GM23338 (cell line): ENCODE measurements at regions not wholly inside any gene's neighbourhood (a gene's known extent, or its start where the extent isn't known, plus 50 kb on each side); places are given as distances from the start of the nearest gene placed in this dataset.

Experiments
- ATAC-seq: fragments of 200-7000 bp; cut with Tn5 transposase; 3 replicates; pipeline ENCODE4 v1.9.1; 2020
- DNase-seq: peaks from one replicate; pipeline ENCODE4 v3.0.0-alpha.2; 2015; ENCODE audit warnings: low spot score
- H2AFZ ChIP-seq: fragments of 200-600 bp; sonication (generic); 2 replicates; pipeline ENCODE4 v1.8.0; 2016; ENCODE audit warnings: antibody characterized with exemption, mild to moderate bottlenecking, moderate library complexity
- H3F3A ChIP-seq: fragments of 200-600 bp; sonication (generic); replicated peaks from 2 replicates; pipeline ENCODE4 v1.8.0; 2017; ENCODE audit warnings: antibody characterized with exemption, mixed run types, low read depth
- H3K27ac ChIP-seq: fragments of 200-600 bp; sonication (generic); 2 replicates; pipeline ENCODE4 v1.6.1; 2016; ENCODE audit warnings: low read depth
- H3K27me3 ChIP-seq: fragments of 200-600 bp; sonication (generic); 2 replicates; pipeline ENCODE4 v1.8.0; 2016; ENCODE audit warnings: mild to moderate bottlenecking, mixed run types, moderate library complexity; ENCODE audit not compliant: insufficient read depth
- H3K36me3 ChIP-seq: fragments of 200-600 bp; sonication (generic); 2 replicates; pipeline ENCODE4 v1.8.0; 2016; ENCODE audit warnings: mild to moderate bottlenecking; ENCODE audit not compliant: insufficient read depth
- H3K4me1 ChIP-seq: fragments of 200-600 bp; sonication (generic); 2 replicates; pipeline ENCODE4 v1.8.0; 2016; ENCODE audit warnings: mild to moderate bottlenecking, moderate library complexity; ENCODE audit not compliant: insufficient read depth
- H3K4me2 ChIP-seq: fragments of 200-600 bp; sonication (generic); 2 replicates; pipeline ENCODE4 v1.7.1; 2017; ENCODE audit warnings: mixed run types
- H3K4me3 ChIP-seq: fragments of 200-600 bp; sonication (generic); 2 replicates; pipeline ENCODE4 v1.6.1; 2016; ENCODE audit warnings: mixed run types
- H3K79me2 ChIP-seq: fragments of 200-600 bp; sonication (generic); replicated peaks from 2 replicates; pipeline ENCODE4 v1.8.0; 2017; ENCODE audit warnings: mild to moderate bottlenecking; ENCODE audit not compliant: insufficient read depth
- H3K9me2 ChIP-seq: fragments of 200-600 bp; sonication (generic); 2 replicates; pipeline ENCODE4 v1.8.0; 2017; ENCODE audit not compliant: insufficient read depth
- H4K20me1 ChIP-seq: fragments of 200-600 bp; sonication (generic); replicated peaks from 2 replicates; pipeline ENCODE4 v1.8.0; 2017; ENCODE audit warnings: mild to moderate bottlenecking; ENCODE audit not compliant: insufficient read depth
- H3K27ac Mint-ChIP-seq: 2 replicates; pipeline ENCODE4 v1.8.0; 2020; ENCODE audit warnings: inconsistent platforms, mild to moderate bottlenecking, moderate library complexity, mixed read lengths
- H3K27me3 Mint-ChIP-seq: 3 replicates; pipeline ENCODE4 v1.8.0; 2022; ENCODE audit warnings: low read depth, mild to moderate bottlenecking, moderate library complexity, mixed read lengths, inconsistent platforms; ENCODE audit not compliant: insufficient read depth, poor library complexity
- H3K36me3 Mint-ChIP-seq: 3 replicates; pipeline ENCODE4 v1.8.0; 2021; ENCODE audit warnings: low read depth, mild to moderate bottlenecking, inconsistent platforms, moderate library complexity, mixed read lengths
- H3K4me1 Mint-ChIP-seq: 3 replicates; pipeline ENCODE4 v1.8.0; 2020; ENCODE audit warnings: mild to moderate bottlenecking, inconsistent platforms, mixed read lengths
- H3K4me3 Mint-ChIP-seq: 3 replicates; pipeline ENCODE4 v1.8.0; 2021; ENCODE audit warnings: moderate library complexity, mild to moderate bottlenecking, inconsistent platforms, mixed read lengths
- H3K9me3 Mint-ChIP-seq: 3 replicates; pipeline ENCODE4 v1.8.0; 2020; ENCODE audit warnings: moderate library complexity, mild to moderate bottlenecking, inconsistent platforms, mixed read lengths
- CTCF ChIP-seq, 2 experiments: fragments of 200-600 bp in 1 of 2; sonication (generic) in 1 of 2; conservative IDR thresholded peaks; 2 replicates each; pipeline versions ENCODE4 v1.5.1 to v1.6.1; 2016 to 2017; ENCODE audit warnings: antibody characterized with exemption in 2 of 2, low read depth in 2 of 2, mild to moderate bottlenecking in 2 of 2, moderate library complexity in 1 of 2
- EZH2 ChIP-seq: fragments of 200-600 bp; sonication (generic); IDR thresholded peaks from one replicate; pipeline ENCODE4 v1.8.0; 2017; ENCODE audit warnings: antibody characterized with exemption, mild to moderate bottlenecking, low read depth; ENCODE audit not compliant: unreplicated experiment
- EZH2phosphoT487 ChIP-seq: fragments of 200-600 bp; sonication (generic); IDR thresholded peaks from one replicate; pipeline ENCODE4 v1.8.1; 2018; ENCODE audit warnings: antibody characterized with exemption; ENCODE audit not compliant: unreplicated experiment
- NANOG ChIP-seq: IDR thresholded peaks from 2 replicates; pipeline ENCODE4 v1.6.1; 2016; ENCODE audit warnings: antibody characterized with exemption, borderline replicate concordance
- POLR2AphosphoS5 ChIP-seq: IDR thresholded peaks from 2 replicates; pipeline ENCODE4 v1.6.1; 2016; ENCODE audit warnings: antibody characterized with exemption, low read depth
- REST ChIP-seq: IDR thresholded peaks from one replicate; pipeline ENCODE4 v1.6.1; 2018; ENCODE audit warnings: antibody characterized with exemption; ENCODE audit not compliant: unreplicated experiment
- STAT1 ChIP-seq: IDR thresholded peaks from one replicate; pipeline ENCODE4 v1.6.1; 2016; ENCODE audit warnings: antibody characterized with exemption; ENCODE audit not compliant: unreplicated experiment
- ZNF114 ChIP-seq: fragments of 250-450 bp; sonication (Bioruptor Pico); IDR thresholded peaks from 2 replicates; pipeline ENCODE4 v1.5.0; 2020; ENCODE audit warnings: mild to moderate bottlenecking, moderate library complexity
- ZNF462 ChIP-seq: fragments of 250-450 bp; sonication (Bioruptor Pico); IDR thresholded peaks from 2 replicates; pipeline ENCODE4 v1.5.0; 2020; ENCODE audit warnings: mild to moderate bottlenecking, moderate library complexity

- TF ChIP-seq ZNF114 (CRISPR knock-in tag) (no peak), POLR2AphosphoS5 (no peak), ZNF462 (CRISPR knock-in tag) (no peak), EZH2phosphoT487 (no peak), NANOG (no peak), EZH2 (no peak), STAT1 (no peak), CTCF (conservative IDR thresholded peaks at IDR 0.05; ENCODE audit: low read depth in 2 of 2) (no peak), REST (no peak)
- H3K27ac Mint-ChIP-seq, result no peak overlapping the region
- peaks cover 34% of the 10 kb centered on the region for H3K79me2 ChIP-seq
- ATAC-seq, result no peak
- H3K4me3 ChIP-seq, result no peak overlapping the region
- no peaks in the 10 kb centered on the region for H3K9me3 Mint-ChIP-seq
- no peaks in the 10 kb centered on the region for H3K4me1 ChIP-seq
- no peak overlapping the region for H2AFZ ChIP-seq
- peaks cover 9% of the 10 kb centered on the region; the same call in 2 of the 3 replicates for H3K36me3 Mint-ChIP-seq
- no peaks in the 10 kb centered on the region for H3K9me2 ChIP-seq
- no peak overlapping the region for H3K4me3 Mint-ChIP-seq
- no peaks in the 10 kb centered on the region for H3K27me3 ChIP-seq
- no peaks in the 10 kb centered on the region; the same call in none of the 2 replicates for H4K20me1 ChIP-seq
- no peaks in the 10 kb centered on the region; the same call in 1 of the 2 replicates for H3F3A ChIP-seq
- no peak overlapping the region for H3K27ac ChIP-seq
- H3K4me1 Mint-ChIP-seq, result peaks cover 3% of the 10 kb centered on the region
- no peak overlapping the region for H3K4me2 ChIP-seq
- no peaks in the 10 kb centered on the region for H3K36me3 ChIP-seq
- no peak for DNase-seq
- H3K27me3 Mint-ChIP-seq, result no peaks in the 10 kb centered on the region
These were observed 111.9 kb downstream of the HAUS1 start for GRCh38 chr18:46215902-46216723.
